Fibroblast of mammary gland (primary cell): ENCODE measurements at regions not wholly inside any gene's neighbourhood (a gene's known extent, or its start where the extent isn't known, plus 50 kb on each side); places are given as distances from the start of the nearest gene placed in this dataset.

Source experiments
- DNase-seq: peaks from one replicate; pipeline ENCODE4 v3.0.0-alpha.2; 2010; ENCODE audit warnings: low read depth
- H3K4me3 ChIP-seq: 2 replicates; pipeline ENCODE4 v1.5.1; 2011; ENCODE audit warnings: low read depth, mild to moderate bottlenecking, low read length, moderate library complexity; ENCODE audit not compliant: control insufficient read depth
- CTCF ChIP-seq: conservative IDR thresholded peaks from 2 replicates; pipeline ENCODE4 v1.5.1; 2011; ENCODE audit warnings: low read depth, low read length, inconsistent platforms; ENCODE audit not compliant: control insufficient read depth, insufficient read depth

- no peak overlapping the region for H3K4me3 ChIP-seq
- DNase-seq = no peak
- TF ChIP-seq CTCF = no peak
Observed at GRCh38 chr10:28199941-28200340, 102.9 kb downstream of the MPP7 start.

GRCh38 chr10:28190196-28190595, 112.7 kb downstream of the MPP7 start:
- no peak overlapping the region for H3K4me3 ChIP-seq
- no peak for DNase-seq
- TF ChIP-seq CTCF = no peak

DNA sequence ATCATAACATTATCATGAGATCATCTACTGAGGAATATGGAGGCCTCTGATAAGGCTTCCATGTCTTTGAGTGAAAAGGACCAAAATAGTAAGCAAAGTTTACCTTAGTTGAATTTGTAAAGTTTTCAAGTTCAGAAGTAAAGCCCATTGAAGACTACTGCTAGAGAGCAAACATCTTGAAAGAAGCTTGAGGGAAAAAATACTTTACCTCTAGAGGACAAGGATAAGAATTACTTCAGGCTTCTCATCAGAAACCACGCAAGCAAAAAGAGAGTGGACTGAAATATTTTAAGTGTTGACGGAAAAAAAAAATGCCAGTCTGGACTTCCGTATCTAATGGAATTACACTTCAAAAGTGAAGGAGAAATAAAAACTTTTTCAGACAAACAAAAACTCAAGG, 114.3 kb downstream of the MPP7 start:
- no peak for DNase-seq
- no peak overlapping the region for H3K4me3 ChIP-seq
- TF ChIP-seq CTCF = no peak

GRCh38 chr10:28186887-28187578, 115.8 kb downstream of the MPP7 start:
- no peak for DNase-seq
- TF ChIP-seq CTCF = no peak
- no peak overlapping the region for H3K4me3 ChIP-seq

DNA sequence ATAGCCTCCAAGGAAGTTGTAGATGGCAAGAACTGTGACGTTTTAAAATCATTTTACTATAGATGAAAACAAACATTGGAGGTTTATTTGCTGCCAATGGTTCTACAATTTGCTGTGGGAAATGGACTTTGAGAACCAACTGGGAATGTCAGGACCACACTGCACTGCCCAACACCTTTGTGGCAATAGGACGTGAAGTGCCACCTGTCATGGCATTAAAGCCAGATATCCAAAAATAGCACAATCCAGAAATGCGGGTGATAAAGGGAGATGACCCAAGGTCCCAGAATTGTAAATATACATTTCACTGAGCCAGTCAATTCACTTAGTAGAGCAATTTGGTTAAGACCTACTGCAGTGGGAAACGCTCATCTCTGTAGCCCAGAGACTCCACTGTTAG, 116.4 kb downstream of the MPP7 start:
- TF ChIP-seq CTCF = no peak
- DNase-seq = no peak
- no peak overlapping the region for H3K4me3 ChIP-seq

DNA sequence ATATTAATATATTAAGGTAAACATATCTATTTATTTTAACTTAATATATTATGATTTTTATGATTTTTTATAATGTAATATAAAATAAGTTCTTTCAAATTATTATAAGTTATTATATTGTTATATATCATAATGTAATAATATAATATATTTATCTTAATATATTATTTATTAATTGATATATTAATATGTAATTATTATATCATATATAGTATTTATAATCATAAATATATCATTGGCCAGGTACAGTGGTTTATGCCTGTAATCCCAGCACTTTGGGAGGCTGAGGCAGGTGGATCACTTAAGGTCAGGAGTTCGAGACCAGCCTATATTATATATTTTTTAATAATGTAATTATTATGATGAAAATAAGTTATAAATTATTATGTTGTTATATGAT, 118.1 kb downstream of the MPP7 start:
- TF ChIP-seq CTCF = no peak
- H3K4me3 ChIP-seq = no peak overlapping the region
- DNase-seq = no peak
